Breast epithelium (tissue), 3 donors: ENCODE measurements at regions not wholly inside any gene's neighbourhood (a gene's known extent, or its start where the extent isn't known, plus 50 kb on each side); places are given as distances from the start of the nearest gene placed in this dataset.

Experiments used
- POLR2A ChIP-seq: fragments of 450-650 bp; IDR thresholded peaks from one replicate; pipeline ENCODE4 v1.6.1; 2016; ENCODE audit warnings: antibody characterized with exemption, mild to moderate bottlenecking, moderate library complexity
- TF ChIP-seq, protein P1 (sequence below), 3 donors: fragments of 450-650 bp; IDR thresholded peaks; one replicate each; pipeline ENCODE4 v1.5.1; 2016 to 2017; ENCODE audit warnings: antibody characterized with exemption in 3 of 3, mild to moderate bottlenecking in 3 of 3, moderate library complexity in 3 of 3

DNA sequence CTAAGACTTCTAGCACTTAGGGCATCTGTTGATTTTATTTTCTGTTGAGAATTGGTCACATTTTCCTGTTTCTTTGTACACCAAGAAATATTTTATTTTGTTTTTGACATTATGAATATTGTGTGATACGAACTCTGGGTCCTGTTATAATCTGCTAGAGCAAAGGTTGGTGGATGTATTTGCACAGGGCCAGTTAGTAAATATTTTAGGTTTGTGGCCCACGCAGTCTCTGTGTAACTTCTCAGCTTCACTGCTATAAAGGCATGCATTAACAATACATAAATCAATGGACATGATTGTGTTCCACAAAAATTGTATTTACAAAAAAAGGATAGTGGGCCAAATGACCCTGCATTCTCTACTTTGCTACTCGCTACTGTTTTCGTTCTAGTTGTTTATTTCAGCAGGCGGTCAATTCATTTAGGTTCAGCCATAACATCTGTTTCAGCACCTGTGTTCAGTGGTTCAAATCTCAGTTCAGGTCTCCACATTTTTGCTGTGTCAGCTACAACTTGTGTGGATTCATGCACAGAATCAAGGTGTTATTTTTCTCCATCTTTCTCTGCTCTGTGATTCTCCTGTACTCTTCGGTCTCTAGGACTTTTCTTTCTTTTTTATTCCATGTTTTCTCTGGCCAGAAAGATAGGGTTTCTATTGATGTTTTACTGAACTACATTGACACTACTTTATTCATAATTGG, 786.2 kb downstream of the ETS1 start:
- TF ChIP-seq, protein P1, sequence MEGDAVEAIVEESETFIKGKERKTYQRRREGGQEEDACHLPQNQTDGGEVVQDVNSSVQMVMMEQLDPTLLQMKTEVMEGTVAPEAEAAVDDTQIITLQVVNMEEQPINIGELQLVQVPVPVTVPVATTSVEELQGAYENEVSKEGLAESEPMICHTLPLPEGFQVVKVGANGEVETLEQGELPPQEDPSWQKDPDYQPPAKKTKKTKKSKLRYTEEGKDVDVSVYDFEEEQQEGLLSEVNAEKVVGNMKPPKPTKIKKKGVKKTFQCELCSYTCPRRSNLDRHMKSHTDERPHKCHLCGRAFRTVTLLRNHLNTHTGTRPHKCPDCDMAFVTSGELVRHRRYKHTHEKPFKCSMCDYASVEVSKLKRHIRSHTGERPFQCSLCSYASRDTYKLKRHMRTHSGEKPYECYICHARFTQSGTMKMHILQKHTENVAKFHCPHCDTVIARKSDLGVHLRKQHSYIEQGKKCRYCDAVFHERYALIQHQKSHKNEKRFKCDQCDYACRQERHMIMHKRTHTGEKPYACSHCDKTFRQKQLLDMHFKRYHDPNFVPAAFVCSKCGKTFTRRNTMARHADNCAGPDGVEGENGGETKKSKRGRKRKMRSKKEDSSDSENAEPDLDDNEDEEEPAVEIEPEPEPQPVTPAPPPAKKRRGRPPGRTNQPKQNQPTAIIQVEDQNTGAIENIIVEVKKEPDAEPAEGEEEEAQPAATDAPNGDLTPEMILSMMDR (IDR thresholded peaks at IDR 0.05), result no peak
- TF ChIP-seq POLR2A, result no peak
